ENCODE measurements at regions not wholly inside any gene's neighbourhood (a gene's known extent, or its start where the extent isn't known, plus 50 kb on each side); places are given as distances from the start of the nearest gene placed in this dataset.

DNA sequence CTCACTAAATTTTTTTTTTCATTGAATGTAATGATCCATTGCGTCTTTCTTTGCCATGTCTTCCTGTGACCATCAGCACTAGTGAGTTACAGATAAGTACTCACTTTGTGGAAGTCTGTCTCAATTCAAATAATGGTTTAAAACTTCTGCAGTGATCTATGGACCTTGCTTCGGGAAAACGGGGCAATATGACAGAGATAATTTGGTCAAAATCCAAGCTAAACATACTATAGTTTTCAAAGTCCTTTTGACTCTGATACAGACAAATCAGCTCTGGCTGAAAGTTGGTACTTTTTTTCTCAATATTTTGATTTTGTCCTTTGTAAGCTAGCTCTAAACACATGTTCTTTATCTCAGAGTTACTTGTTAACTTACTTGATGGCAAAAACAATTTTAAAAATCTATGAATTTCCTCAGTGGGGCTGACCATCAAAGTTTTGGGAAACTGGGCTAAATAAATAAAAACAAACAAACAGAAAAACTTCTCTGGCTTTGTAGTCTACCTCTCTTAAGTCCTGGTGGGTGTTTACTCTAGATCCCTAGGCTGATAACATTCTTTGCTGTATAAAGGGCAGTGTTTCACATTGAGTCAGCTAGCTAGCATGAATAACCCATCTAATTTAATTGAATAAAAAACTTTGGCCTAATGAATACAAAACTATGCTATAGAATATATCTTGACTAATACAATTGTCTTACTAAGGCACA, 327.6 kb downstream of the RDH14 start:
- H3K36me3 ChIP-seq (ENCODE audit: control insufficient read depth in 3 of 3, insufficient read depth in 3 of 3, low read length in 3 of 3): no peaks in the 10 kb centered on the region
- no peaks in the 10 kb centered on the region for H3K9me3 ChIP-seq (ENCODE audit: control insufficient read depth in 3 of 3, low read length in 3 of 3)
- no peaks in the 10 kb centered on the region for H3K27me3 ChIP-seq (ENCODE audit: control insufficient read depth in 3 of 3, insufficient read depth in 3 of 3, low read length in 3 of 3)
- no peak overlapping the region for H3K27ac ChIP-seq (ENCODE audit: low read depth, low read length)
- H3K9ac ChIP-seq (ENCODE audit: low read depth in 1 of 3, low read length in 3 of 3): no peak overlapping the region
- H3K4me1 ChIP-seq (ENCODE audit: control insufficient read depth in 3 of 3, insufficient read depth in 3 of 3, low read length in 3 of 3): no peaks in the 10 kb centered on the region
- H3K4me3 ChIP-seq (ENCODE audit: low read length in 3 of 3): no peak overlapping the region

DNA sequence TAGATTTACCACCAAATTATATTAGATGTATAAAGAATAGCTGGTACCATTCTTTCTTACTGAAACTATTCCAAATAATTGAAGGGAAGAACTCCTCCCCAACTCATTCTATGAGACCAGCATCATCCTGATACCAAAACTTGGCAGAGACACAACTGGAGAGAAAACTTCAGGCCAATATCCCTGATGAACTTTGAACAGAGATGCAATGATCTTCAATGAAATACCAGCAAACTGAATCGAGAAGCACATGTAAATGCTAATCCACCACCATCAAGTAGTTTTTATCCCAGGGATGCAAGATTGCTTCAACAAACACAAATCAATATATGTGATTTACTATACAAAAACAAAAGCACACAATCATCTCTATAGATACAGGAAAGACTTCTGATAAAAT, 329.8 kb downstream of the RDH14 start:
- no peaks in the 10 kb centered on the region for H3K36me3 ChIP-seq (ENCODE audit: control insufficient read depth in 3 of 3, insufficient read depth in 3 of 3, low read length in 3 of 3)
- H3K9ac ChIP-seq (ENCODE audit: low read depth in 1 of 3, low read length in 3 of 3): no peak overlapping the region

DNA sequence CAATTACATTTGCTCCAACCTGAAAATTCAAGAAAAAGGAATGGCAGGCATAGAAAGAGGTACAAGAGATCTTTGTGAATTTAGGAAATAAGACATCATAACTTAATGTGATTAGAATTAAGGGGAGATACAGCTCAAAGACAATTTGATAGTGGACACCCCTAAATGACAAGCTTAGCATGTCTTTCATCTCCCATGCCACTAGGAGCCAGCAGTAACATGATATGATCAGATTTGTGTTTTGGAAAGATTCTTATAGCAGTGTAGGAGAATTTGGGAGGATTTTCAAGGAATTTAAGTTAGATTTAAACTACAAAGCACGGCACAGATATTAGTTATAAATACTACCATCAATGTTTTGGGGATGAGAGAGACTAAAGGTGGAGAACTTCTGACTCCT, 340.8 kb downstream of the RDH14 start:
- H3K9me3 ChIP-seq (ENCODE audit: control insufficient read depth in 3 of 3, low read length in 3 of 3): no peaks in the 10 kb centered on the region
- H3K36me3 ChIP-seq (ENCODE audit: control insufficient read depth in 3 of 3, insufficient read depth in 3 of 3, low read length in 3 of 3): no peaks in the 10 kb centered on the region
- H3K27ac ChIP-seq (ENCODE audit: low read depth, low read length): no peak overlapping the region
- H3K4me3 ChIP-seq (ENCODE audit: low read length in 3 of 3): no peak overlapping the region
- no peaks in the 10 kb centered on the region for H3K27me3 ChIP-seq (ENCODE audit: control insufficient read depth in 3 of 3, insufficient read depth in 3 of 3, low read length in 3 of 3)
- no peaks in the 10 kb centered on the region for H3K4me1 ChIP-seq (ENCODE audit: control insufficient read depth in 3 of 3, insufficient read depth in 3 of 3, low read length in 3 of 3)
- no peak overlapping the region for H3K9ac ChIP-seq (ENCODE audit: low read depth in 1 of 3, low read length in 3 of 3)

More for the DNA sequence above, 329.8 kb downstream of the RDH14 start:
- Histone ChIP-seq H3K9me3 (ENCODE audit: control insufficient read depth in 3 of 3, low read length in 3 of 3) (no peaks in the 10 kb centered on the region), H3K4me3 (ENCODE audit: low read length in 3 of 3) (no peak overlapping the region), H3K27ac (ENCODE audit: low read depth, low read length) (no peak overlapping the region), H3K27me3 (ENCODE audit: control insufficient read depth in 3 of 3, insufficient read depth in 3 of 3, low read length in 3 of 3) (no peaks in the 10 kb centered on the region), H3K4me1 (ENCODE audit: control insufficient read depth in 3 of 3, insufficient read depth in 3 of 3, low read length in 3 of 3) (no peaks in the 10 kb centered on the region)

DNA sequence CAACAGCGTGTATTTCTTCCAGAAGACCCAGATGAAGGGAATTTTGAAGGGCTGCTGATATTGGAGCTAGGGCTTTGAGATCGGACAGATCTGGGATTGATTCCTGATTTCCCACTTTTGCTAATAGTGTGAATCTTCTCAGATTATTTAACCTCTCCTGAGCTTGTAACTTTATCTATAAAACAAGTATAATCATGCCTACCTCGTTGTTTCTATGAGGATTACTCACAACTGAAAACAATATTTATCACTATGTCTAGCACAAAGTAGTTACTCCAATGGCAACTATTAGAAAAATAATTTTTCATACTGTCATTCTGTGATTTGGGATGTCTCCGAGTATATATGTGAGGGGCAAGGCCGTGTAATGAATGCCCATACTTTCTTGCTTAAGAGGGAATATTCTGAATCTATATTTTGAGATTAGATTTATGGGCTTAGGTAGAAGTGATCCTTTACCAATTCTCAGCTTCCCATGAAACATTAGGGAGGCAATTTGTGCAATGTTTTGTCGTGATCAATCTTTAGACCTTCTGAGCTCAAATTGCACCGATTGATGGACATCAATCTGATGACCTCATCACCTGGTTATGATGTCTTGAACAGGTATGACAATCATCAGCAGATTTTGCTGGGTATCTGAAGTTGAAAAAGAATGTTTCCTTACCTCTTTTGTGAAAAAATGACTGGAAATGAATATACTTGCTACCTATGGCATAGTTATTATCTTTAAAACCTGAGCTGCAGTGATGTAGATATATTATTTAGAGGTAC, 339.9 kb downstream of the KCNS3 start:
- H3K27ac ChIP-seq (ENCODE audit: low read depth, low read length): no peak overlapping the region
- no peaks in the 10 kb centered on the region for H3K36me3 ChIP-seq (ENCODE audit: control insufficient read depth in 3 of 3, insufficient read depth in 3 of 3, low read length in 3 of 3)
- no peaks in the 10 kb centered on the region for H3K9me3 ChIP-seq (ENCODE audit: control insufficient read depth in 3 of 3, low read length in 3 of 3)
- H3K9ac ChIP-seq (ENCODE audit: low read depth in 1 of 3, low read length in 3 of 3): no peak overlapping the region
- H3K27me3 ChIP-seq (ENCODE audit: control insufficient read depth in 3 of 3, insufficient read depth in 3 of 3, low read length in 3 of 3): no peaks in the 10 kb centered on the region
- H3K4me1 ChIP-seq (ENCODE audit: control insufficient read depth in 3 of 3, insufficient read depth in 3 of 3, low read length in 3 of 3): no peaks in the 10 kb centered on the region
- no peak overlapping the region for H3K4me3 ChIP-seq (ENCODE audit: low read length in 3 of 3)

DNA sequence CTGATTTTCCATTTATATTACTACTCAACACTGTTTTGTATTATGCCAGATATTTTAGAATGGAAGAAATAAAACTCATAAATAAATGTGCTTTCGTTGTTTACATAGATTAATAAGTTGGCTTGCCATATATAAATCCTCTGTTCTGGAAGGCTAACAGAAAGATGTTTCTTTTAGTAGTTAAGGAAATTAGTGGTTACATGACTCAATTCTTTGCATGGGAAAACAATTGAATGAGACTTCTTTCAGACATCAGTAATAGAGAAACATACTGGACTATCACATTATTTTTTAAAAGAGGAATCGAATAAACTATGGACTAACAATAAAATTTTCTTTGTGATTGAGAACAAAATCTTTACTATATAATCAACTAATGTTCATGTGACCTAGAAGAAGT, 336.5 kb downstream of the KCNS3 start:
- Histone ChIP-seq H3K4me1 (ENCODE audit: control insufficient read depth in 3 of 3, insufficient read depth in 3 of 3, low read length in 3 of 3) (no peaks in the 10 kb centered on the region), H3K4me3 (ENCODE audit: low read length in 3 of 3) (no peak overlapping the region), H3K27me3 (ENCODE audit: control insufficient read depth in 3 of 3, insufficient read depth in 3 of 3, low read length in 3 of 3) (no peaks in the 10 kb centered on the region), H3K9ac (ENCODE audit: low read depth in 1 of 3, low read length in 3 of 3) (no peak overlapping the region), H3K36me3 (ENCODE audit: control insufficient read depth in 3 of 3, insufficient read depth in 3 of 3, low read length in 3 of 3) (no peaks in the 10 kb centered on the region), H3K27ac (ENCODE audit: low read depth, low read length) (no peak overlapping the region), H3K9me3 (ENCODE audit: control insufficient read depth in 3 of 3, low read length in 3 of 3) (no peaks in the 10 kb centered on the region)

DNA sequence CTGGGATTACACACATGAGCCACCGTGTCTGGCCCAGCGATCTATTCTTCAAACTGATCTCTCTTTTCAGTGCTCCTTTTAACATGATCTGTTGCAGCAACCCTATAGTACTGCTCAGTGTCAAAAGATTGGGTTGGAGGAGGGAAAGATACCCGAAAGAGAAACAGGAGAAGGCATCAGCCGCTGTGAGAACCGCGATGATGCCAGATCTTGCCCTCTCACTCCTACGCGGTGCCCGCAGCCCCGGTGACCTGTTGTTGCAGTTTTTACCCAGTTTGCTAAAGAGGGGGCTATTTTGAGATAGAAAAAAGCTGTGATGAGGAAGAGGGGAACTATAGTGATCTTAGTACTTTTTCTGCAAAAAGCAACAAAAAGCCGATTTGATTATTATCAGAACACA, 335.5 kb downstream of the KCNS3 start:
- Histone ChIP-seq H3K27ac (ENCODE audit: low read depth, low read length) (no peak overlapping the region), H3K36me3 (ENCODE audit: control insufficient read depth in 3 of 3, insufficient read depth in 3 of 3, low read length in 3 of 3) (no peaks in the 10 kb centered on the region), H3K4me1 (ENCODE audit: control insufficient read depth in 3 of 3, insufficient read depth in 3 of 3, low read length in 3 of 3) (no peaks in the 10 kb centered on the region), H3K9me3 (ENCODE audit: control insufficient read depth in 3 of 3, low read length in 3 of 3) (no peaks in the 10 kb centered on the region), H3K9ac (ENCODE audit: low read depth in 1 of 3, low read length in 3 of 3) (no peak overlapping the region), H3K4me3 (ENCODE audit: low read length in 3 of 3) (no peak overlapping the region), H3K27me3 (ENCODE audit: control insufficient read depth in 3 of 3, insufficient read depth in 3 of 3, low read length in 3 of 3) (no peaks in the 10 kb centered on the region)

DNA sequence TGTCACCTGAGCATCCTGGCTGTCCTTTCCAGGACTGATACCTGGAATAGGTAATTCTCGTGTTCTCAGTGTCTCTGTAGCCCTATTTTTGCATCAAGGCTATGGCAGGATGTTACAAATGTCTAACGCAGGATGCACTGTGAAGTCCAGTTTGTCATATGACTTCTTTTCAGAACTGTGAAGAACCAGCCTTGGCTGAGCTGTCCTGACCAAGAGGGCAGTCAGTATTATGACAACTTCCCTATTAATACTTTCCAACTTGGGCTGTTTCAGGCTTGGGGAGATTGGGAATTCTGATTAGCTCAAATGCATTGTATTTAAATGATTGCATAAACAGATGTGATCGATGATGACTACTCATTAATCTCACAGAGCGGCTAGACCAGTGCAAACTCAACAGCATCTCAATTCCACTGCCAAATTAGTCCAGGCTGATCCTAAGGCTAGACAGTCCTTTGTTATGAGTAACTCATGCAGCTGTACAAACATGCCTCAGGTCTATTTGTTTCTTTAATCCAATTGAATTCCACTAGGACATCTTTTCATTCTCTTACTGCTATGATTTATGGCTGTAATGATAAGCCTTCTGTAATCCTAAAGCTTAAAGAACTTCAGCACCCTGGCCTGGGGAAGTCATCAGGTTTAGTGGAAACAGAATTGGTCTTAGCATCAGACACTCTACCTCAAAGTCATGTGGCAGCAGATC, 331.6 kb downstream of the KCNS3 start:
- Histone ChIP-seq H3K27me3 (ENCODE audit: control insufficient read depth in 3 of 3, insufficient read depth in 3 of 3, low read length in 3 of 3) (no peaks in the 10 kb centered on the region), H3K9me3 (ENCODE audit: control insufficient read depth in 3 of 3, low read length in 3 of 3) (no peaks in the 10 kb centered on the region), H3K9ac (ENCODE audit: low read depth in 1 of 3, low read length in 3 of 3) (no peak overlapping the region), H3K36me3 (ENCODE audit: control insufficient read depth in 3 of 3, insufficient read depth in 3 of 3, low read length in 3 of 3) (no peaks in the 10 kb centered on the region), H3K4me1 (ENCODE audit: control insufficient read depth in 3 of 3, insufficient read depth in 3 of 3, low read length in 3 of 3) (no peaks in the 10 kb centered on the region), H3K27ac (ENCODE audit: low read depth, low read length) (no peak overlapping the region), H3K4me3 (ENCODE audit: low read length in 3 of 3) (no peak overlapping the region)

DNA sequence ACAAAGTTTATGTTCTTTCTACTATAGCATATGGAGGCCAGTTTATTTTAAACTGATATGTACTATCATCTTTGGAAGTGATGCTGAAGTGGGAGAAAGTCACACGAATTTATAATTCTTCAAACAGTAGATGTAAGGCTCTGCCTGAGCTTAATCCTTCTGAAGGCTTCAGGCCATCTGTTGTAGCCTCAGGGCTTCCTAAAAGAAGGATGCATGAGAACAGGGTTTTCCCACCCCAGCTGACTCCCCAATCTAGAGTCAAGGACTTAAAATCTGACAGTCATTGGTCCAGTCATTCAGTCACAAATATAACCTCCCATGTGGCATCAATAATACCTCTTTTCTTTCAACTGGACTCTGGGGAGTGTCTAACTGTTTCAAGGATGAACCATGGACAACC, 330.5 kb downstream of the KCNS3 start:
- Histone ChIP-seq H3K36me3 (ENCODE audit: control insufficient read depth in 3 of 3, insufficient read depth in 3 of 3, low read length in 3 of 3) (no peaks in the 10 kb centered on the region), H3K9ac (ENCODE audit: low read depth in 1 of 3, low read length in 3 of 3) (no peak overlapping the region), H3K27ac (ENCODE audit: low read depth, low read length) (no peak overlapping the region), H3K27me3 (ENCODE audit: control insufficient read depth in 3 of 3, insufficient read depth in 3 of 3, low read length in 3 of 3) (no peaks in the 10 kb centered on the region), H3K9me3 (ENCODE audit: control insufficient read depth in 3 of 3, low read length in 3 of 3) (no peaks in the 10 kb centered on the region), H3K4me3 (ENCODE audit: low read length in 3 of 3) (no peak overlapping the region), H3K4me1 (ENCODE audit: control insufficient read depth in 3 of 3, insufficient read depth in 3 of 3, low read length in 3 of 3) (no peaks in the 10 kb centered on the region)

DNA sequence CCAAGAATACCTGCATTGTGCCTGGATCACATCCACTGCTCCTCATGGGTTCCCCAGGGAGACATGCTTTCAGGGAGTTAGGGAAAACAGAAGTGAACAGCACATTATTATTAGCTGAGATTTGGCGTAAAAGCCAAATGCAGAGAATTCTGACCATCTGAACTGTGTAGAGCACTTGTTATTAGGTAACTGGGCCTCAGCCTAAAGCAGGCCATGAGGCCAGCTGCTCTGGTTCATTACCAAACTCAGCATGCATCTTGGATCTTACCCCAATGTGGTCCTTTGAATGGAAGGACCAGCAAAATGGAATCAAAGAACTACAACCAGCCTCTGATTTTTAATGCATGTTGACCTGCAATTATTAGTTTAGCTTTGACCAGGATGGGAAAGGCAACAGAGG, 322.3 kb downstream of the KCNS3 start:
- no peak overlapping the region for H3K9ac ChIP-seq (ENCODE audit: low read depth in 1 of 3, low read length in 3 of 3)
- H3K27me3 ChIP-seq (ENCODE audit: control insufficient read depth in 3 of 3, insufficient read depth in 3 of 3, low read length in 3 of 3): no peaks in the 10 kb centered on the region
- no peak overlapping the region for H3K27ac ChIP-seq (ENCODE audit: low read depth, low read length)
- H3K36me3 ChIP-seq (ENCODE audit: control insufficient read depth in 3 of 3, insufficient read depth in 3 of 3, low read length in 3 of 3): no peaks in the 10 kb centered on the region
- no peak overlapping the region for H3K4me3 ChIP-seq (ENCODE audit: low read length in 3 of 3)
- no peaks in the 10 kb centered on the region for H3K9me3 ChIP-seq (ENCODE audit: control insufficient read depth in 3 of 3, low read length in 3 of 3)
- H3K4me1 ChIP-seq (ENCODE audit: control insufficient read depth in 3 of 3, insufficient read depth in 3 of 3, low read length in 3 of 3): no peaks in the 10 kb centered on the region

DNA sequence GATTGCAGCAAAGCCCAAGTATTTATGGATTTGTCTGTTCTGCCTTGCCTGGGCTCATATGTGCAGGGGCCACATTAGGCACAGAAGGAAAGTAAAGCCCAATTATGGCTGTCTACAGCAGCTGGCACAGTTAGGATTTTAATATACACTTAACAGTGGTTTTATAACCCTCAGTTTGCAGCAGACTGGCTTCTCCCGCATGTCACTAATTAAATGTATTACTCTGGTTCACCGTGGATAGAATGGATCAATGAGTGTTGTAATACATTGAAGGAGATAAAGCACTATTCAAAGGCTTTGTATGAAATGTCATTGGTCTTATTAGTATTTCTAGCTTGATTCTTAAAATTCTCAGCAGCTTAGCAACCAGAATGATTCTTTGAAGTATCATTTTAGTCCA, 320.2 kb downstream of the KCNS3 start:
- no peaks in the 10 kb centered on the region for H3K27me3 ChIP-seq (ENCODE audit: control insufficient read depth in 3 of 3, insufficient read depth in 3 of 3, low read length in 3 of 3)
- no peaks in the 10 kb centered on the region for H3K9me3 ChIP-seq (ENCODE audit: control insufficient read depth in 3 of 3, low read length in 3 of 3)
- no peak overlapping the region for H3K27ac ChIP-seq (ENCODE audit: low read depth, low read length)
- no peak overlapping the region for H3K4me3 ChIP-seq (ENCODE audit: low read length in 3 of 3)
- no peak overlapping the region for H3K9ac ChIP-seq (ENCODE audit: low read depth in 1 of 3, low read length in 3 of 3)
- H3K4me1 ChIP-seq (ENCODE audit: control insufficient read depth in 3 of 3, insufficient read depth in 3 of 3, low read length in 3 of 3): no peaks in the 10 kb centered on the region
- no peaks in the 10 kb centered on the region for H3K36me3 ChIP-seq (ENCODE audit: control insufficient read depth in 3 of 3, insufficient read depth in 3 of 3, low read length in 3 of 3)

Data from skeletal muscle tissue (tissue), 3 donors.